Stimulated activated CD8-positive, alpha-beta memory T cell treated with anti-CD3 and anti-CD28 coated beads, Interleukin-15, amount 100 ng/mL, for 24 hours (primary cell): ENCODE measurements at regions not wholly inside any gene's neighbourhood (a gene's known extent, or its start where the extent isn't known, plus 50 kb on each side); places are given as distances from the start of the nearest gene placed in this dataset.
"Not testable (repeated sequence)": the region's sequence is repeated elsewhere in the genome, so short reads cannot be mapped to it uniquely, and the experiment has no call there.

Experiments used
- DNase-seq: peaks from one replicate; pipeline ENCODE4 v3.0.0-alpha.2; 2020; ENCODE audit warnings: low read depth

GRCh38 chr10:91088300-91089140 lies 131.9 kb upstream of the PCGF5 start:
- DNase-seq: no peak

- DNase-seq: no peak
These were observed 129.5 kb upstream of the PCGF5 start for GRCh38 chr10:91090761-91091529.

- DNase-seq: no peak
These were observed 128.7 kb upstream of the PCGF5 start for GRCh38 chr10:91091780-91092179.

- no peak for DNase-seq
These were observed 124.2 kb upstream of the PCGF5 start for GRCh38 chr10:91096274-91096673.

- DNase-seq: no peak
These were observed 123.2 kb upstream of the PCGF5 start for GRCh38 chr10:91097313-91097712.

- DNase-seq: not testable (repeated sequence)
These were observed 122.4 kb upstream of the PCGF5 start for GRCh38 chr10:91098021-91098420.

GRCh38 chr10:91103384-91104192 lies 116.9 kb upstream of the PCGF5 start:
- DNase-seq: no peak

GRCh38 chr10:91104193-91105041 lies 116.0 kb upstream of the PCGF5 start:
- DNase-seq: no peak

GRCh38 chr10:91105269-91105668 lies 115.2 kb upstream of the PCGF5 start:
- no peak for DNase-seq

GRCh38 chr10:91108820-91109219 lies 111.6 kb upstream of the PCGF5 start:
- DNase-seq: no peak

GRCh38 chr10:91111060-91111459 lies 109.4 kb upstream of the PCGF5 start:
- DNase-seq: no peak

GRCh38 chr10:91115618-91116390 lies 104.7 kb upstream of the PCGF5 start:
- no peak for DNase-seq

GRCh38 chr10:91117505-91117904 lies 103.0 kb upstream of the PCGF5 start:
- DNase-seq: no peak

GRCh38 chr10:91120348-91120747 lies 100.1 kb upstream of the PCGF5 start:
- DNase-seq: no peak

- no peak for DNase-seq
These were observed 97.2 kb upstream of the PCGF5 start for GRCh38 chr10:91123261-91123660.

GRCh38 chr10:91124016-91124415 lies 96.4 kb upstream of the PCGF5 start:
- DNase-seq: no peak

- DNase-seq: no peak
These were observed 94.0 kb upstream of the PCGF5 start for GRCh38 chr10:91126471-91126870.

- DNase-seq: no peak
These were observed 93.0 kb upstream of the PCGF5 start for GRCh38 chr10:91127341-91128082.

GRCh38 chr10:91135113-91135512 lies 85.3 kb upstream of the PCGF5 start:
- DNase-seq: no peak
